Stimulated activated CD4-positive, alpha-beta T cell treated with anti-CD3 and anti-CD28 coated beads, Interleukin-1b, Interleukin-23, amount 100 ng/mL, for 1 hour (primary cell): ENCODE measurements at regions not wholly inside any gene's neighbourhood (a gene's known extent, or its start where the extent isn't known, plus 50 kb on each side); places are given as distances from the start of the nearest gene placed in this dataset.

Source experiments
- DNase-seq, 2 donors: peaks; one replicate each; pipeline ENCODE4 v3.0.0-alpha.2; 2020; ENCODE audit warnings: low read depth in 2 of 2

DNA sequence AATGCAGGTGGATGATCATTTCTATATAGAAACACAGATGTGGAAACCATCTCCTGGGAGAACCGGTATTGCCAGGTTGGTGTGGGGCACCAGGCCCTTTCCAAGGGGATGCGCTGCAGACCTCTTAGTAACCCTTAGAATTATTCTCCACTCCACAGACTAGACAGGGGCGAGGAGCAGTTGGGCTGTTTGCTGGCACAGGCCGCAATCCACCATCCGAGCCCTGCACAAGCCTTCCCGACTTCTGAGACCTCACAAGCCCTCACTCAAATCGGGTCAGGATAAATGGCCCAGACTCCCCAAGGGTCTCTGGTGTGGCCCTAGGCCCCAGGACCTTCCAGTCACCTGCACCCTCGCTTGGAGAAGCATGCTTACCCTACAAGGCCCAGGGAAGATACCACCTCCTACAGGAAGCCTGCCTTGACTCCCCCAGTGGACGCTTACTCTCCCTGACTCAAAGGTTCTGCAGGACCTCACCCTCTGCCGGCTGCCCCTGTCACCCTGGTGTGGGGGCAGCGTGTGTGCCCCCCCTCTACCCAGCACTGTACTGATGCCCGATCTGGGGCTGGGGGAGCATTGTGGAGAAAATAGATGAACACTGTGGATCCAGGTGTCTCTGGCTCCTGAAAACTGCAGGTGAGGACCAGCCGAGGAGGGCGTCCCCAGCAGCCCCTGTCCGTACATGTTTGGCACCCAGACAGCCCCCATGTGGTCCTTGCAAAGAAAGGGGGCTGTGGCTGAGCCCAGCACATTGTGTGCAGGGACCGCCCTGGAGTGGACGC, 49.8 kb upstream of the ACSF3 start:
- no peak for DNase-seq
